Endothelial cell of umbilical vein (primary cell): ENCODE measurements at regions not wholly inside any gene's neighbourhood (a gene's known extent, or its start where the extent isn't known, plus 50 kb on each side); places are given as distances from the start of the nearest gene placed in this dataset.

ENCODE experiments used
- BruUV-seq: library from RNA; stranded (reverse); fragments of 400-500 nt; replicated peaks from 2 replicates; lab custom pipeline; 2021; lab: Mats Ljungman, UMichigan
- CTCF ChIA-PET: fragments of 300-600, 350-600 bp; sonication (Branson Sonifier 250); formaldehyde crosslinking; loops from one replicate; lab custom pipeline; 2021; ENCODE audit warnings: antibody characterized with exemption, inconsistent platforms; lab: Charles Lee
- POLR2A ChIA-PET: fragments of 300-600, 350-600 bp; sonication (Branson Sonifier 250); formaldehyde crosslinking; loops from one replicate; lab custom pipeline; 2021; ENCODE audit warnings: antibody characterized with exemption, inconsistent platforms; lab: Charles Lee
- DNase-seq: peaks from one replicate; pipeline ENCODE4 v3.0.0-alpha.2; 2011; ENCODE audit warnings: low read depth, low spot score
- FAIRE-seq: peaks from 2 replicates; lab custom pipeline; 2011; peaks lifted over from hg19 to GRCh38; lab: Jason Lieb, UNC
- H2AFZ ChIP-seq: 2 replicates; pipeline ENCODE4 v1.6.0; 2012; ENCODE audit warnings: low read depth, low read length, control low read depth, inconsistent platforms
- H3K27ac ChIP-seq: 2 replicates; pipeline ENCODE4 v1.5.1; 2011; ENCODE audit warnings: low read depth, mild to moderate bottlenecking, control low read depth, low read length, moderate library complexity; ENCODE audit not compliant: insufficient read depth
- H3K27me3 ChIP-seq, 2 experiments: 2 replicates each; pipeline versions ENCODE4 v1.6.0 to v1.6.1; 2011; ENCODE audit warnings: low read length in 2 of 2, mixed read lengths in 1 of 2; ENCODE audit not compliant: control insufficient read depth in 2 of 2, insufficient read depth in 2 of 2
- H3K36me3 ChIP-seq, 2 experiments: 2 replicates in 1 of 2; 3 replicates in 1 of 2; pipeline ENCODE4 v1.5.1; 2011; ENCODE audit warnings: low read length in 2 of 2, mild to moderate bottlenecking in 1 of 2, moderate library complexity in 1 of 2; ENCODE audit not compliant: control insufficient read depth in 2 of 2, insufficient read depth in 2 of 2; ENCODE audit errors: extremely low read depth in 1 of 2
- H3K4me1 ChIP-seq: 3 replicates; pipeline ENCODE4 v1.5.1; 2011; ENCODE audit warnings: mild to moderate bottlenecking, low read length; ENCODE audit not compliant: control insufficient read depth, insufficient read depth; ENCODE audit errors: extremely low read depth
- H3K4me2 ChIP-seq: 2 replicates; pipeline ENCODE4 v1.6.1; 2011; ENCODE audit warnings: low read length, control low read depth, mixed read lengths; ENCODE audit not compliant: insufficient read depth
- H3K4me3 ChIP-seq, 3 experiments: fragments of 200-600 bp in 1 of 3; sonication (generic), shearing (Covaris generic) in 1 of 3; replicated peaks in 1 of 3; 2 replicates each; pipeline ENCODE4 v1.5.1; 2011 to 2016; ENCODE audit warnings: control low read depth in 3 of 3, low read length in 3 of 3, mild to moderate bottlenecking in 2 of 3, inconsistent platforms in 1 of 3, low read depth in 1 of 3, moderate library complexity in 1 of 3; ENCODE audit not compliant: insufficient read depth in 1 of 3
- H3K79me2 ChIP-seq: 2 replicates; pipeline ENCODE4 v1.6.0; 2012; ENCODE audit warnings: low read length, inconsistent platforms; ENCODE audit not compliant: control insufficient read depth, insufficient read depth
- H3K9ac ChIP-seq: replicated peaks from 2 replicates; pipeline ENCODE3; 2011; ENCODE audit warnings: low read length, control low read depth; ENCODE audit not compliant: insufficient read depth; ENCODE audit errors: extremely low read depth
- H3K9me1 ChIP-seq: replicated peaks from 3 replicates; pipeline ENCODE4 v1.6.0; 2011; ENCODE audit warnings: mild to moderate bottlenecking, low read length; ENCODE audit not compliant: control insufficient read depth, insufficient read depth; ENCODE audit errors: extremely low read depth
- H3K9me3 ChIP-seq: replicated peaks from 2 replicates; pipeline ENCODE4 v1.5.1; 2012; ENCODE audit warnings: low read length, inconsistent platforms; ENCODE audit not compliant: control insufficient read depth, insufficient read depth
- H4K20me1 ChIP-seq: replicated peaks from 2 replicates; pipeline ENCODE3; 2011; ENCODE audit warnings: mild to moderate bottlenecking, low read length; ENCODE audit not compliant: control insufficient read depth, insufficient read depth; ENCODE audit errors: extremely low read depth
- CTCF ChIP-seq, 2 donors: IDR thresholded peaks; 1 replicate in 1 of 2; 2 replicates in 1 of 2; pipeline ENCODE4 v1.5.1; 2011; ENCODE audit warnings: low read length in 2 of 2, mild to moderate bottlenecking in 2 of 2, moderate library complexity in 2 of 2, control low read depth in 1 of 2, inconsistent platforms in 1 of 2, low read depth in 1 of 2; ENCODE audit not compliant: insufficient read depth in 1 of 2; ENCODE audit errors: extremely low read depth in 1 of 2
- EZH2 ChIP-seq: IDR thresholded peaks from 2 replicates; pipeline ENCODE4 v1.6.1; 2012; ENCODE audit warnings: borderline replicate concordance, low read depth, mild to moderate bottlenecking, moderate library complexity, low read length, inconsistent platforms; ENCODE audit not compliant: severe bottlenecking
- FOS ChIP-seq: IDR thresholded peaks from 2 replicates; pipeline ENCODE4 v1.6.1; 2011; ENCODE audit warnings: mild to moderate bottlenecking, low read length, moderate library complexity, borderline replicate concordance; ENCODE audit not compliant: insufficient read depth
- GATA2 ChIP-seq: IDR thresholded peaks from 2 replicates; pipeline ENCODE4 v1.7.0; 2011; ENCODE audit warnings: low read depth, mild to moderate bottlenecking, moderate library complexity, mixed read lengths, low read length; ENCODE audit not compliant: insufficient read length, insufficient read depth
- JUN ChIP-seq: IDR thresholded peaks from 2 replicates; pipeline ENCODE4 v1.6.1; 2011; ENCODE audit warnings: borderline replicate concordance, low read depth; ENCODE audit not compliant: insufficient read length, insufficient read depth
- MYC ChIP-seq: IDR thresholded peaks from one replicate; pipeline ENCODE4 v1.6.1; 2011; ENCODE audit warnings: mild to moderate bottlenecking, low read depth, low read length
- POLR2A ChIP-seq: IDR thresholded peaks from 2 replicates; pipeline ENCODE4 v1.6.1; 2012; ENCODE audit warnings: low read depth, mild to moderate bottlenecking, control low read depth, low read length
- POLR2AphosphoS5 ChIP-seq: IDR thresholded peaks from 2 replicates; pipeline ENCODE4 v1.6.1; 2012; ENCODE audit warnings: low read depth, mild to moderate bottlenecking, control low read depth, low read length, moderate library complexity; ENCODE audit not compliant: insufficient read depth
- dilution Hi-C: fragments of 300-500 bp; cut with MboI; formaldehyde crosslinking; loops from one replicate; pipeline ENCODE4 v1.15.0; 2019; ENCODE audit warnings: low sequenced_read_pairs; ENCODE audit not compliant: extremely low pct_ligation_motif_present
- intact Hi-C: fragments of 100-400 bp; cut with micrococcal nuclease; formaldehyde crosslinking; loops from one replicate; pipeline ENCODE4 v1.10.0; 2022
- TF ChIP-seq, protein P1 (sequence below): IDR thresholded peaks from 2 replicates; pipeline ENCODE4 v1.6.1; 2011; ENCODE audit not compliant: insufficient read depth, insufficient read length

DNA sequence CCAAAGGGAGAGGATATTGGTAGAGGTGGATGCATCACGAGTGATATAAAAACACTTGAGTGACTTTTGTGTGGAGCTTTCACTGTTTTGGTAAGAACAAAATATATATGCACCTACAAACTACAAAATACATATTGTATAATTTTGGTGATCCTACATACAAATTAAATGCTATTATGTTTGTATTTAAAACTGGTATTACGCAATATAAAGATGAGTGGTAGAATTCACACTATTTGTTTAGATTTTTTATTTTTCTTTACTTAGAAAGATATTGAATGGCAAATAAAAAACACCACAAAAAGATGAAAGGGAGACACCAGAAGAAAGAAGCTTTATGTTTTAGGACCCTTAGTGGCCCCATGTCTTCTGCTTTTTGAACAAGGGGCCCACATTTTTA is 770.7 kb upstream of the ID2 start:
- DNase-seq (no peak), FAIRE-seq (no peak)
- Histone ChIP-seq H3K9me3 (peaks cover 9% of the 10 kb centered on the region), H2AFZ (no peak overlapping the region), H3K9me1 (no peaks in the 10 kb centered on the region), H3K36me3 (no peaks in the 10 kb centered on the region), H3K79me2 (no peaks in the 10 kb centered on the region), H3K4me1 (no peaks in the 10 kb centered on the region), H3K9ac (no peak overlapping the region), H3K27me3 (no peaks in the 10 kb centered on the region), H3K27ac (no peak overlapping the region), H4K20me1 (no peaks in the 10 kb centered on the region), H3K4me2 (no peak overlapping the region), H3K4me3 (no peak overlapping the region)
- no TSS peak for BruUV-seq
- TF ChIP-seq JUN (no peak), GATA2 (no peak), POLR2AphosphoS5 (no peak), EZH2 (no peak), FOS (no peak), MYC (no peak), POLR2A (no peak), CTCF (IDR thresholded peaks at IDR 0.05; ENCODE audit: extremely low read depth in 1 of 2, insufficient read depth in 1 of 2, low read depth in 1 of 2, low read length in 2 of 2) (no peak)
- TF ChIP-seq, protein P1, sequence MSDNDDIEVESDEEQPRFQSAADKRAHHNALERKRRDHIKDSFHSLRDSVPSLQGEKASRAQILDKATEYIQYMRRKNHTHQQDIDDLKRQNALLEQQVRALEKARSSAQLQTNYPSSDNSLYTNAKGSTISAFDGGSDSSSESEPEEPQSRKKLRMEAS: no peak
- CTCF ChIA-PET: no interaction called here
- intact Hi-C loops: no loop called here
- dilution Hi-C loops: no loop called here
- POLR2A ChIA-PET: no interaction called here
